GM19240 (cell line): ENCODE measurements at regions not wholly inside any gene's neighbourhood (a gene's known extent, or its start where the extent isn't known, plus 50 kb on each side); places are given as distances from the start of the nearest gene placed in this dataset.
"Not testable (repeated sequence)": the region's sequence is repeated elsewhere in the genome, so short reads cannot be mapped to it uniquely, and the experiment has no call there.

ENCODE experiments used
- DNase-seq: peaks from one replicate; pipeline ENCODE4 v3.0.0; 2011; ENCODE audit warnings: low spot score; ENCODE audit not compliant: insufficient read length

- not testable (repeated sequence) for DNase-seq
Observed at GRCh38 chr7:119100611-119101258, 876.2 kb downstream of the ANKRD7 start.

GRCh38 chr7:119102291-119102690 lies 877.8 kb downstream of the ANKRD7 start:
- DNase-seq = no peak

GRCh38 chr7:119105381-119105780 lies 880.9 kb downstream of the ANKRD7 start:
- DNase-seq = no peak

GRCh38 chr7:119123326-119123725 lies 898.8 kb downstream of the ANKRD7 start:
- no peak for DNase-seq

GRCh38 chr7:119127706-119128105 lies 903.2 kb downstream of the ANKRD7 start:
- no peak for DNase-seq

- DNase-seq = no peak
Observed at GRCh38 chr7:119132436-119132835, 907.9 kb downstream of the ANKRD7 start.

GRCh38 chr7:119167431-119167830 lies 942.9 kb downstream of the ANKRD7 start:
- DNase-seq = no peak

- no peak for DNase-seq
Observed at GRCh38 chr7:119172043-119172442, 947.5 kb downstream of the ANKRD7 start.

GRCh38 chr7:119175911-119176627 lies 951.6 kb downstream of the ANKRD7 start:
- DNase-seq = no peak

GRCh38 chr7:119177863-119178262 lies 953.4 kb downstream of the ANKRD7 start:
- no peak for DNase-seq

GRCh38 chr7:119184124-119184788 lies 959.8 kb downstream of the ANKRD7 start:
- DNase-seq = no peak

- DNase-seq = no peak
Observed at GRCh38 chr7:119196183-119196582, 971.7 kb downstream of the ANKRD7 start.

- no peak for DNase-seq
Observed at GRCh38 chr7:119197172-119197876, 972.8 kb downstream of the ANKRD7 start.

- DNase-seq = no peak
Observed at GRCh38 chr7:119197877-119198527, 973.5 kb downstream of the ANKRD7 start.

- no peak for DNase-seq
Observed at GRCh38 chr7:119219663-119220062, 995.2 kb downstream of the ANKRD7 start.

GRCh38 chr7:119223930-119224329 lies 999.4 kb downstream of the ANKRD7 start:
- no peak for DNase-seq

- DNase-seq = no peak
Observed at GRCh38 chr7:119228482-119228881, 1004.0 kb downstream of the ANKRD7 start.

GRCh38 chr7:119232091-119232490 lies 1007.6 kb downstream of the ANKRD7 start:
- DNase-seq = no peak

- DNase-seq = no peak
Observed at GRCh38 chr7:119233015-119233414, 1008.5 kb downstream of the ANKRD7 start.

- no peak for DNase-seq
Observed at GRCh38 chr7:119252962-119253361, 1020.0 kb upstream of the KCND2 start.

- DNase-seq = no peak
Observed at GRCh38 chr7:119254742-119255141, 1018.2 kb upstream of the KCND2 start.
